ENCODE measurements at regions not wholly inside any gene's neighbourhood (a gene's known extent, or its start where the extent isn't known, plus 50 kb on each side); places are given as distances from the start of the nearest gene placed in this dataset.

DNA sequence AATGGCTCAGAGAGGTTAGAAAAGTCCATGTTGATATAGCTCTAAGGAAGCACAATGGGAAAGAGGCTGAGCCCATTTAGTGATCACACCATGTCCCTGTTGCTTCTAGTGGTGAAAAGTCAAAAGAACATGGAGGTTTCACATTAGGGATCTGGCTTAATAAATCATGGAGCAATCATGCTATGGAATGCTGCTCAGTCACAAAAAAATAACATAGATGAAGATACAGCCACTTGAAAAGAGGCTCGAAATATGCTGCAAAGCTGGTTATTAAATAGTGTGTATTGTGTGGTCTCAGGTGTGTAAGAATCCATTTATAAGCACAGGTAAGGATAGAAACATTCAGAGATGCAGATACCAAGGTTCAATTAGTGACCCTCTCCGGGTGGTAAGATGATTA, 63.6 kb upstream of the CPO start:
- Histone ChIP-seq H3K27me3 (ENCODE audit: control insufficient read depth, insufficient read depth, low read length) (no peaks in the 10 kb centered on the region), H3K36me3 (ENCODE audit: control insufficient read depth, insufficient read depth, low read length) (no peaks in the 10 kb centered on the region), H3K4me3 (ENCODE audit: low read depth, low read length) (no peak overlapping the region)
- TF ChIP-seq CTCF (IDR thresholded peaks at IDR 0.05; ENCODE audit: insufficient read depth, low read depth, low read length) = no peak
- no peak for DNase-seq (ENCODE audit: low read depth)
- POLR2A ChIA-PET = no interaction called here
- CTCF ChIA-PET = no interaction called here

DNA sequence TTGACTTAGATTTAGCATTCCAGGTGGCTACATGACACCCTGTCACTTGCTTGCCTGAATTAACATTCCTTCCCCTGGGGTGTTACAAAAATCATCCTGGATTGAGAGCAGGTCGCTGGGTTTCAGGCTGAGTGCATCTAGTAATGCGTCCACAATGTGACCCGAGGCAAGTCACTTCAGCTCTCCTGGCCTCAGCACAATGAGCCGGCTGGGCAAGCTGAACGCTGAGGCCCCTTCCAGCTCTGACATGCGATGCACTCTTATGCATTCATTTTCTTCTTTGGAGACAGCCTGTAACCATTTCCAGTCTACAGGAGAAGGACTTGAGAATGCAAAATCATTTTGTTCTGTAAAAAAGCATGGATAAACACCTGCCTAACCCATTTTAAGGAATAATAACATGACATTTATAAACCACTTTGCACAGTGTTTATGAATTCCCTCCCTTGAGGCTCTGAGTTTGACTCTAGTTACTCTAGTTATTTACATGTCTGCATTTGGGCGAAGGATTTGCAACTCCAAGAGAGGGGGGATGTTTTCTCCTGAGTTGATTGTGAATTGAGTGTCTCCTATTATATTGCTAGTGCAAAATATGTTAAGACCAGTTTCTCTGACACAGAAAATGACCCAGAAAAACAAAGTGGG, 63.0 kb upstream of the CPO start:
- Histone ChIP-seq H3K4me3 (ENCODE audit: low read depth, low read length) (no peak overlapping the region), H3K27me3 (ENCODE audit: control insufficient read depth, insufficient read depth, low read length) (no peaks in the 10 kb centered on the region), H3K36me3 (ENCODE audit: control insufficient read depth, insufficient read depth, low read length) (no peaks in the 10 kb centered on the region)
- ChIA-PET POLR2A (no interaction called here), CTCF (no interaction called here)
- TF ChIP-seq CTCF (IDR thresholded peaks at IDR 0.05; ENCODE audit: insufficient read depth, low read depth, low read length) = no peak
- DNase-seq (ENCODE audit: low read depth) = no peak

GRCh38 chr2:206881708-206882410, 57.5 kb upstream of the CPO start:
- POLR2A ChIA-PET = no interaction called here
- H3K4me3 ChIP-seq (ENCODE audit: low read depth, low read length) = no peak overlapping the region
- CTCF ChIA-PET = no interaction called here
- no peaks in the 10 kb centered on the region for H3K27me3 ChIP-seq (ENCODE audit: control insufficient read depth, insufficient read depth, low read length)
- DNase-seq (ENCODE audit: low read depth) = no peak
- TF ChIP-seq CTCF (IDR thresholded peaks at IDR 0.05; ENCODE audit: insufficient read depth, low read depth, low read length) = no peak
- no peaks in the 10 kb centered on the region for H3K36me3 ChIP-seq (ENCODE audit: control insufficient read depth, insufficient read depth, low read length)

DNA sequence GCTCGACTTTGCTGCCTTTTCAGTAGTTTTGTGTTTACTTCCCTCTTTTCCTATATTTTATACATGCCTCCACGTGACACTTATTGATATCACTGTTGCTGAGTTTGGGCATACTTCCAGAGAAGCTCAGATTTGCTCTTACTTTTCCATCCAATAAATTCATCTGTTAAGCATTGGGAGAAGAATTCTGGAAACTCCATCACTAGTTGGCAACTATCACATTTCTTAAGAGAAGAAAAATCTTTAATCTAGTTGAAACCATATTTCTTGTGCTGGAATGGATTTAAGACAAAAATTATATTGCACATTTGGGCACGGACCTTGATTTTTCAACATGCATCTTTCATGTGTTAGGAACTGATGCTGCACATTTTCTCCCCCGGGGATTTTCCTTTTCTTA, 52.6 kb upstream of the CPO start:
- Histone ChIP-seq H3K4me3 (ENCODE audit: low read depth, low read length) (no peak overlapping the region), H3K27me3 (ENCODE audit: control insufficient read depth, insufficient read depth, low read length) (no peaks in the 10 kb centered on the region), H3K36me3 (ENCODE audit: control insufficient read depth, insufficient read depth, low read length) (no peaks in the 10 kb centered on the region)
- no peak for DNase-seq (ENCODE audit: low read depth)
- TF ChIP-seq CTCF (IDR thresholded peaks at IDR 0.05; ENCODE audit: insufficient read depth, low read depth, low read length) = no peak
- POLR2A ChIA-PET = no interaction called here
- CTCF ChIA-PET = no interaction called here

GRCh38 chr2:206887745-206888144, 51.6 kb upstream of the CPO start:
- no peak for DNase-seq (ENCODE audit: low read depth)
- no peak overlapping the region for H3K4me3 ChIP-seq (ENCODE audit: low read depth, low read length)

More at GRCh38 chr2:206887745-206888144, 51.6 kb upstream of the CPO start:
- CTCF ChIA-PET = interaction anchor here (0.7 kb wide), 1 partner anchor 10 kb away, joined by 3 read pairs; no protein-coding TSS in a partner anchor
- H3K36me3 ChIP-seq (ENCODE audit: control insufficient read depth, insufficient read depth, low read length) = no peaks in the 10 kb centered on the region
- no peak for TF ChIP-seq CTCF (IDR thresholded peaks at IDR 0.05; ENCODE audit: insufficient read depth, low read depth, low read length)
- POLR2A ChIA-PET = no interaction called here
- no peaks in the 10 kb centered on the region for H3K27me3 ChIP-seq (ENCODE audit: control insufficient read depth, insufficient read depth, low read length)
